GM12892 (cell line): ENCODE measurements at regions not wholly inside any gene's neighbourhood (a gene's known extent, or its start where the extent isn't known, plus 50 kb on each side); places are given as distances from the start of the nearest gene placed in this dataset.

Source experiments
- DNase-seq: peaks from one replicate; pipeline ENCODE4 v3.0.0; 2011; ENCODE audit not compliant: insufficient read length
- FAIRE-seq: peaks from 2 replicates; lab custom pipeline; 2011; peaks lifted over from hg19 to GRCh38; lab: Jason Lieb, UNC
- POLR2A ChIP-seq: IDR thresholded peaks from 2 replicates; pipeline ENCODE4 v1.6.1; 2011; ENCODE audit warnings: low read depth, low read length, control low read depth
- POLR2AphosphoS5 ChIP-seq: IDR thresholded peaks from 2 replicates; pipeline ENCODE4 v1.6.1; 2011; ENCODE audit warnings: low read depth, low read length, control low read depth
- TAF1 ChIP-seq: IDR thresholded peaks from 2 replicates; pipeline ENCODE4 v1.6.1; 2011; ENCODE audit warnings: low read depth, mild to moderate bottlenecking, control low read depth, low read length, borderline replicate concordance

- TF ChIP-seq POLR2AphosphoS5 (no peak), TAF1 (no peak), POLR2A (no peak)
- no peak for DNase-seq
- no peak for FAIRE-seq
These were observed 502.8 kb downstream of the EIPR1 start for GRCh38 chr2:2874805-2875204.

- no peak for FAIRE-seq
- TF ChIP-seq TAF1 = no peak
- no peak for TF ChIP-seq POLR2A
- no peak for TF ChIP-seq POLR2AphosphoS5
- DNase-seq = no peak
These were observed 503.3 kb downstream of the EIPR1 start for GRCh38 chr2:2874341-2874740.

GRCh38 chr2:2873450-2873811 lies 504.2 kb downstream of the EIPR1 start:
- no peak for FAIRE-seq
- TF ChIP-seq POLR2AphosphoS5 (no peak), TAF1 (no peak), POLR2A (no peak)

GRCh38 chr2:2872713-2873449 lies 504.7 kb downstream of the EIPR1 start:
- TF ChIP-seq POLR2A (no peak), TAF1 (no peak), POLR2AphosphoS5 (no peak)
- FAIRE-seq = no peak

More at GRCh38 chr2:2873450-2873811, 504.2 kb downstream of the EIPR1 start:
- DNase-seq = no peak

GRCh38 chr2:2872309-2872617 lies 505.4 kb downstream of the EIPR1 start:
- TF ChIP-seq TAF1 (no peak), POLR2AphosphoS5 (no peak), POLR2A (no peak)
- DNase-seq (no peak), FAIRE-seq (no peak)

More at GRCh38 chr2:2872713-2873449, 504.7 kb downstream of the EIPR1 start:
- no peak for DNase-seq

- FAIRE-seq (no peak), DNase-seq (no peak)
These were observed 505.9 kb downstream of the EIPR1 start for GRCh38 chr2:2871480-2872308.

GRCh38 chr2:2870106-2870505 lies 507.5 kb downstream of the EIPR1 start:
- FAIRE-seq (no peak), DNase-seq (no peak)
- no peak for TF ChIP-seq POLR2AphosphoS5
- no peak for TF ChIP-seq TAF1
- TF ChIP-seq POLR2A = no peak

More at GRCh38 chr2:2871480-2872308, 505.9 kb downstream of the EIPR1 start:
- no peak for TF ChIP-seq POLR2AphosphoS5
- no peak for TF ChIP-seq TAF1
- TF ChIP-seq POLR2A = no peak

- FAIRE-seq = no peak
- TF ChIP-seq TAF1 (no peak), POLR2A (no peak), POLR2AphosphoS5 (no peak)
These were observed 508.1 kb downstream of the EIPR1 start for GRCh38 chr2:2869553-2869952.

GRCh38 chr2:2868085-2868484 lies 509.5 kb downstream of the EIPR1 start:
- no peak for TF ChIP-seq POLR2AphosphoS5
- no peak for TF ChIP-seq POLR2A
- no peak for TF ChIP-seq TAF1
- FAIRE-seq = no peak
- DNase-seq = no peak

More at GRCh38 chr2:2869553-2869952, 508.1 kb downstream of the EIPR1 start:
- DNase-seq = no peak

GRCh38 chr2:2867397-2867979 lies 510.1 kb downstream of the EIPR1 start:
- no peak for DNase-seq
- TF ChIP-seq POLR2A = no peak
- no peak for TF ChIP-seq TAF1
- TF ChIP-seq POLR2AphosphoS5 = no peak
- FAIRE-seq = no peak

- FAIRE-seq (no peak), DNase-seq (no peak)
- TF ChIP-seq POLR2A = no peak
- TF ChIP-seq POLR2AphosphoS5 = no peak
- no peak for TF ChIP-seq TAF1
These were observed 511.2 kb downstream of the EIPR1 start for GRCh38 chr2:2866459-2866858.

- TF ChIP-seq POLR2A (no peak), POLR2AphosphoS5 (no peak), TAF1 (no peak)
- FAIRE-seq (no peak), DNase-seq (no peak)
These were observed 515.2 kb downstream of the EIPR1 start for GRCh38 chr2:2862386-2862785.
